ENCODE measurements at regions not wholly inside any gene's neighbourhood (a gene's known extent, or its start where the extent isn't known, plus 50 kb on each side); places are given as distances from the start of the nearest gene placed in this dataset.

- TF ChIP-seq CTCF (IDR thresholded peaks at IDR 0.05) (no peak), POLR2A (IDR thresholded peaks at IDR 0.05; ENCODE audit: low read depth) (no peak)
Observed at GRCh38 chr13:104984296-104984818, 1551.1 kb downstream of the EFNB2 start.

Data from esophagus muscularis mucosa (tissue), 3 donors.